ENCODE measurements at regions not wholly inside any gene's neighbourhood (a gene's known extent, or its start where the extent isn't known, plus 50 kb on each side); places are given as distances from the start of the nearest gene placed in this dataset.

DNA sequence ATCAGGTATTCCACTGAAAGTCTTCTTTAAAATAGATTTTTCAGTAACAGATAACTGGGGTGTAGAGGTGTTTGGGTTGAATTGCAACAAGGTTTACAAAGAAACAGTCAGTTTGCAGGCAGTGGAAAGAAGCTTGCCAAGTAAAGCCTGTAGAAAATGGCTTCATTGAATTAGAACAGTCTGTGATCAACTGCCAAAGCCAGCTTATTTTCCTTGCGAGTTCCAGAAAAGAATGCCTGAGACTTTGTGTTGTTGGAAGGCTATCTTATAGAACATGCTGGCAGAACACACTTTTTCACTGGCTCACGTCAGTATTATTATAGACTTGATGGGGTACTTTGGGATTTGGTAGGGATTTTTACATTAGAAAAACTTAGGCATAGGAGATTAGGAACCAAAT, 601.0 kb downstream of the XIRP2 start:
- Mint-ChIP-seq H3K4me3 (no peak overlapping the region), H3K27ac (no peak overlapping the region), H3K9me3 (no peaks in the 10 kb centered on the region), H3K27me3 (ENCODE audit: low read depth) (no peaks in the 10 kb centered on the region), H3K36me3 (ENCODE audit: low read depth) (no peaks in the 10 kb centered on the region), H3K4me1 (ENCODE audit: low read depth) (no peaks in the 10 kb centered on the region)
- CTCF ChIA-PET, result no interaction called here
- intact Hi-C loops (cut with micrococcal nuclease), result no loop called here
- no peak for DNase-seq

DNA sequence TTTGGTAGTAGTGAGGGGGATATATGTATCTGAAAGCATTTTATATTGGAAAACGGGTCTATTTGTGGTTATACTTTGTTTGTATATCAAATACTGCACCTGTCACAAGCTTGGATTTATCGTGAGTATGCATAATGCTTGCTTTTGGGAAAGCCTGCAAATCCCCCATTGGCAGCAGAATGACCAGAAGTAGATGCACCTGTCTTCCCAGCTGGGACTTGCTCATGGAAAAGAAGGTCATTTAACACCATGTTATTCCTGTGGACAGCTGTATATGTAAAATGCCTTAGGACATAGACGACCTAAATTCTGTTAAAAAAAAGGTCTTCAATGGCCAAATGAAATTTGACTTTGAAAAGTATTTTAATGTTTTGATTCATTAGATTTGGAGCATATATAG, 599.4 kb downstream of the XIRP2 start:
- Mint-ChIP-seq H3K4me3 (no peak overlapping the region), H3K36me3 (ENCODE audit: low read depth) (no peaks in the 10 kb centered on the region), H3K27ac (no peak overlapping the region), H3K9me3 (no peaks in the 10 kb centered on the region), H3K27me3 (ENCODE audit: low read depth) (no peaks in the 10 kb centered on the region), H3K4me1 (ENCODE audit: low read depth) (no peaks in the 10 kb centered on the region)
- no peak for DNase-seq
- intact Hi-C loops (cut with micrococcal nuclease), result no loop called here
- CTCF ChIA-PET, result no interaction called here

DNA sequence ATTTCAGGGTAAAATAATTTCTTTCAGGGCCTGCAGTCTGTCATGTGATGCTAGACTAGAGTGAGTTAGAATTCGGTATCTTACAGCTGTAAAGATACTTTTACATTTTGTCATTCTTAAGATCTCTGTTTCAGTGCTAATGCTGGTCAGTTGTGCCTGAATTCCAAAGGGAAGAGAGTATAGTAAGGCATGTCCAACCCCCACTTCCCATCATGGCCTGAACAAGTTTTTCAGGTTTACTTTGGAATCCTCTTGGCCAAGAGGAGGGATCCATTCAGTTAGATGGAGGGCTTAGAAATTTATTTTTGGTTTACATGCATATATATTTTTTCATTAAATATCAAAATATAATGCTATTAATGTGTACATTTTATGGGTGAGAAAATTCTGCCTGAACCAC, 596.6 kb downstream of the XIRP2 start:
- Mint-ChIP-seq H3K36me3 (ENCODE audit: low read depth) (no peaks in the 10 kb centered on the region), H3K27ac (no peak overlapping the region)
- intact Hi-C loops (cut with micrococcal nuclease), result no loop called here

GRCh38 chr2:167480986-167481309, 592.7 kb downstream of the XIRP2 start:
- Mint-ChIP-seq H3K27me3 (ENCODE audit: low read depth) (no peaks in the 10 kb centered on the region), H3K27ac (no peak overlapping the region), H3K4me3 (no peak overlapping the region), H3K4me1 (ENCODE audit: low read depth) (no peaks in the 10 kb centered on the region), H3K36me3 (ENCODE audit: low read depth) (no peaks in the 10 kb centered on the region), H3K9me3 (no peaks in the 10 kb centered on the region)
- intact Hi-C loops (cut with micrococcal nuclease), result no loop called here
- DNase-seq, result no peak
- CTCF ChIA-PET, result no interaction called here

More for the DNA sequence above, 596.6 kb downstream of the XIRP2 start:
- CTCF ChIA-PET, result no interaction called here
- H3K4me3 Mint-ChIP-seq, result no peak overlapping the region
- H3K27me3 Mint-ChIP-seq (ENCODE audit: low read depth), result no peaks in the 10 kb centered on the region
- H3K4me1 Mint-ChIP-seq (ENCODE audit: low read depth), result no peaks in the 10 kb centered on the region
- no peaks in the 10 kb centered on the region for H3K9me3 Mint-ChIP-seq
- no peak for DNase-seq

- DNase-seq, result no peak
- Mint-ChIP-seq H3K4me1 (ENCODE audit: low read depth) (no peaks in the 10 kb centered on the region), H3K9me3 (no peaks in the 10 kb centered on the region), H3K27ac (no peak overlapping the region), H3K27me3 (ENCODE audit: low read depth) (no peaks in the 10 kb centered on the region), H3K4me3 (no peak overlapping the region), H3K36me3 (ENCODE audit: low read depth) (no peaks in the 10 kb centered on the region)
- CTCF ChIA-PET, result no interaction called here
- intact Hi-C loops (cut with micrococcal nuclease), result no loop called here
These were observed 592.1 kb downstream of the XIRP2 start for GRCh38 chr2:167480232-167480985.

GRCh38 chr2:167478196-167478595, 589.9 kb downstream of the XIRP2 start:
- no peaks in the 10 kb centered on the region for H3K9me3 Mint-ChIP-seq
- CTCF ChIA-PET, result no interaction called here
- H3K27me3 Mint-ChIP-seq (ENCODE audit: low read depth), result no peaks in the 10 kb centered on the region
- no peak for DNase-seq
- no peaks in the 10 kb centered on the region for H3K36me3 Mint-ChIP-seq (ENCODE audit: low read depth)
- H3K27ac Mint-ChIP-seq, result no peak overlapping the region
- intact Hi-C loops (cut with micrococcal nuclease), result no loop called here
- H3K4me3 Mint-ChIP-seq, result no peak overlapping the region
- H3K4me1 Mint-ChIP-seq (ENCODE audit: low read depth), result no peaks in the 10 kb centered on the region

DNA sequence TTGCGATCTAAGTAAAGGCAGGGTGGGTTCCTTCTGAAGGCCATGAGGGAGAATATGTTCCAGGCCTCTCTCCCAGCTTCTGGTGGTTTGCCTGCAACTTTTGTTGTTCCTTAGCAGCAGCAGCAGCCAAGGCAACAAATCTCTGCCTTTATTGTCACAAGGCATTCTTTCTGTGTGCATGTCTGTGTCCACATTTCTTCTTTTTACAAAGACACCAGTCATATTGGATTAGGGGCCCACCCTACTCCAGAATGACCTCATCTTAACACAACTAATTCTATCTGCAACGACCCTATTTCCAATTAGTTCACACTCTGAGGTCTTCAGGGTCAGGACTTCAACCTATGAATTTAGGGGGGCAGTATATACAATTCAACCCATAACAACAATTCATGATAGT, 587.5 kb downstream of the XIRP2 start:
- H3K36me3 Mint-ChIP-seq (ENCODE audit: low read depth), result no peaks in the 10 kb centered on the region
- intact Hi-C loops (cut with micrococcal nuclease), result no loop called here
- H3K9me3 Mint-ChIP-seq, result no peaks in the 10 kb centered on the region
- H3K27me3 Mint-ChIP-seq (ENCODE audit: low read depth), result no peaks in the 10 kb centered on the region
- H3K27ac Mint-ChIP-seq, result no peak overlapping the region
- DNase-seq, result no peak
- H3K4me3 Mint-ChIP-seq, result no peak overlapping the region
- CTCF ChIA-PET, result no interaction called here
- no peaks in the 10 kb centered on the region for H3K4me1 Mint-ChIP-seq (ENCODE audit: low read depth)

DNA sequence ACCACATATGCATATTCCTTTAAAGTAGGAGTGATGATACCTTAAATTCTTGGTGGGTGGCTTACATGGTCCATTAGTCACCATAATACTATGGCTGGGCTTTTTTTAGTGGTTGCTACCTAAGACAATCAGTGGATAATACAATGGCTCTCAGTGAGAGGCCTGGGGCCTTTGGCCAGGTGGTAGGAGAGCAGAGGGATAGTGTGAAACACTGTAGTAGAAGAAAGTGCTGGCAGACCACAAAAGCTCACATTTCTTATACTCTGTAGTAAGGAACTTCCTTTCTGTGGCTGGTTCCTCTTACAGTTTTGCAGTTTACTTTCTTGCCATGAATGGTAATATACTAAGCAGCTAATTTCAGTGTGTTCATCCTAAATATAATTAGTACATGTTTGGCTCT, 583.5 kb downstream of the XIRP2 start:
- H3K27me3 Mint-ChIP-seq (ENCODE audit: low read depth), result no peaks in the 10 kb centered on the region
- CTCF ChIA-PET, result interaction anchor here (1.1 kb wide), 1 partner anchor 647 kb away, joined by 3 read pairs; no protein-coding TSS in a partner anchor
- no peak overlapping the region for H3K27ac Mint-ChIP-seq
- intact Hi-C loops (cut with micrococcal nuclease), result no loop called here
- H3K4me3 Mint-ChIP-seq, result no peak overlapping the region
- H3K4me1 Mint-ChIP-seq (ENCODE audit: low read depth), result no peaks in the 10 kb centered on the region
- H3K9me3 Mint-ChIP-seq, result no peaks in the 10 kb centered on the region
- DNase-seq, result no peak
- no peaks in the 10 kb centered on the region for H3K36me3 Mint-ChIP-seq (ENCODE audit: low read depth)

DNA sequence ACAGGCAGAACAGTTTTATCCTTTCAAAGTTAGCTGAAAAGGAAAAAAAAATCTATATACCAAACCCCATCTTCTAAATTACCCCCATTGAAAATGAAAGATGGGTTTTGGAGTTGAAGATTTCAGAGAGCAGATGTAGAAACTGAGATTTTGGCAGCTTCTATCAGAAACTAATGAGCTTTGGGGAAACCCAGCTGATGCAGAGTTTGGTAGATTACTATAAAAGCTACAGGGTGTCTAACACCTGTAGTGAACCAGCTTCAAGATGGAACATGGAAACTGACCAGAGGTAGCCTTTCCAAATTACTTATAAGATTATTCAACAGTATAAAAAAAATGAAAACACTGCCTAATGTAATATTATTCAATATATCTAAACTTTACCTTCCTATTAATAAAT, 583.1 kb downstream of the XIRP2 start:
- intact Hi-C loops (cut with micrococcal nuclease), result no loop called here
- no peaks in the 10 kb centered on the region for H3K4me1 Mint-ChIP-seq (ENCODE audit: low read depth)
- no peak overlapping the region for H3K4me3 Mint-ChIP-seq
- DNase-seq, result no peak
- no peaks in the 10 kb centered on the region for H3K27me3 Mint-ChIP-seq (ENCODE audit: low read depth)
- no peak overlapping the region for H3K27ac Mint-ChIP-seq
- CTCF ChIA-PET, result interaction anchor here (1.1 kb wide), 1 partner anchor 648 kb away, joined by 3 read pairs; no protein-coding TSS in a partner anchor
- H3K36me3 Mint-ChIP-seq (ENCODE audit: low read depth), result no peaks in the 10 kb centered on the region
- H3K9me3 Mint-ChIP-seq, result no peaks in the 10 kb centered on the region

DNA sequence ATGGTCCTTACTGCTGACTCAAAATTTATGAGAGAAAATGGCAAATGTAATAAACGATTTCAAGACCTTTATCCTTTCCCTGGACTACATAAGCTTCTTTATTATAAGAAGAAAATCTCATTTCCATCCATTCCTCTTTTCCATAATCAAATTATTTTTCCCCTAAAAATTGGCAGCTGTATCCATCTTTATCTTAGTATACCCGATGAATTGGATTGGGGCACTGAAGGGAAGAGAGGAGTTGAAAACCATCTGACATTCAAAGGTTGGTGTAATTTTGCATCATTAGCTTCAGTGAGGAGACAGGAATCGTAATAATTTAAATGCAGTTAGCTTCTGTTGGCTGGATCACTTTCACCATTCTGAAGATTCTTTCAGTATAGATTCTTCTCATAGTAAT, 574.1 kb downstream of the XIRP2 start:
- no peaks in the 10 kb centered on the region for H3K4me1 Mint-ChIP-seq (ENCODE audit: low read depth)
- intact Hi-C loops (cut with micrococcal nuclease), result no loop called here
- no peaks in the 10 kb centered on the region for H3K27me3 Mint-ChIP-seq (ENCODE audit: low read depth)
- no peak for DNase-seq
- H3K36me3 Mint-ChIP-seq (ENCODE audit: low read depth), result no peaks in the 10 kb centered on the region
- no peak overlapping the region for H3K4me3 Mint-ChIP-seq
- H3K9me3 Mint-ChIP-seq, result peaks cover 13% of the 10 kb centered on the region
- H3K27ac Mint-ChIP-seq, result no peak overlapping the region
- CTCF ChIA-PET, result no interaction called here

DNA sequence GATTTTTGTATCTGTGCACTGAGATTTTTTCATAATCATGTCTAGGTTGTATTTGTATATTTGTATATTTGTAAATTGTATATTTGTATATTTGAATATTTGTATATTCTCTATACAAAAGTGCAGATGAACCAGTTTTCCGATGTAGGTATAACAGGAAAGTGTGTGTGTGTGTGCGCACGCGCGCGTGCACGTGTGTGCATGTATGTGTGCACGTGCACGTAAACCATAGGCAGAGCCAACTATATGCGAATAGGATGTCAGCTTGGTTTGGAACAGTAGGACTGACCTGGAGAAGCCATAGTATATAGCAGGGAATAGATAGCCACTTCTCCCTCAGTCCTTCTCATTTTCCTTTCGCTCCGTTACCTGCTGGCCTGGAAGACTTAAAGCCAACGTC, 565.8 kb downstream of the XIRP2 start:
- H3K9me3 Mint-ChIP-seq, result peaks cover 4% of the 10 kb centered on the region
- H3K4me1 Mint-ChIP-seq (ENCODE audit: low read depth), result no peaks in the 10 kb centered on the region
- intact Hi-C loops (cut with micrococcal nuclease), result no loop called here
- DNase-seq, result no peak
- no peak overlapping the region for H3K4me3 Mint-ChIP-seq
- no peaks in the 10 kb centered on the region for H3K36me3 Mint-ChIP-seq (ENCODE audit: low read depth)
- CTCF ChIA-PET, result no interaction called here
- no peaks in the 10 kb centered on the region for H3K27me3 Mint-ChIP-seq (ENCODE audit: low read depth)
- no peak overlapping the region for H3K27ac Mint-ChIP-seq

DNA sequence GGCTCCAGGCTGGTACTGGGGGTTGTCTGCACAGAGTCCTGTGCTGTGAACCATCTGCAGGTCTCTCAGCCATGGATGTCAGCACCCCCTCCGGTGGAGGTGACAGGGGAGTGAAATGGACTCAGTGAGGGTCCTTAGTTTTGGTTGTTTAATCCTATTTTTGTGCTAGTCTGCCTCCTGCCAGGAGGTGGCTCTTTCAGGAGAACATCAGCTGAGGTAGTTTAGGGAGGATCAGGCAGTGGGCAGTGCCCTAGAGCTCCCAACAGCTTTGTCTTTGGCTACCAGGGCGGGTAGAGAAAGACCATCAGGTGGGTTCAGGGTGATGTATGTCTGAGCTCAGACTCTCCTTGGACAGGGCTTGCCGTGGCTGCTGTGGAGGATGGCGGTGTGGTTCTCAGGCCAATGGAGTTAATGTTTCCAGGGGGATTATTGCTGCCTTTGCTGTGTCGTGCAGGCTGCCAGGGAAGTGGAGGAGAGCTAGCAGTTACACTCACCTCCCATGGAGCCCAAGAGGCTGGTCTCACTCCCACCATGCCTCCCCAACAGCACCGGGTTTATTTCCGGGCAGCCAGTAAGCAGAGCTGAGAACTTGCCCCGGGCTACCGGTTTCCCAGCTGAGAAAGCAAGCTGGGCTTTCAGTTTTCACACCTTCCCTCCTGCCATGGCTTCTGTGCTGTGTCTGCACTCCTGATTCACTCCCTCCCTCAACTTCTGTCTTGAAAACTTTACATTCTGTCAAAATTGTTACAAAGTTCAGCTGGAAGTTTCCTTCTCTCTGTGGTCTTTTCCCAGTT, 563.4 kb downstream of the XIRP2 start:
- H3K9me3 Mint-ChIP-seq, result peaks cover 11% of the 10 kb centered on the region
- no peak for DNase-seq
- no peaks in the 10 kb centered on the region for H3K36me3 Mint-ChIP-seq (ENCODE audit: low read depth)
- intact Hi-C loops (cut with micrococcal nuclease), result no loop called here
- no peak overlapping the region for H3K27ac Mint-ChIP-seq
- CTCF ChIA-PET, result interaction anchor here (0.7 kb wide), 1 partner anchor 275 kb away, joined by 3 read pairs; no protein-coding TSS in a partner anchor
- no peaks in the 10 kb centered on the region for H3K27me3 Mint-ChIP-seq (ENCODE audit: low read depth)
- no peaks in the 10 kb centered on the region for H3K4me1 Mint-ChIP-seq (ENCODE audit: low read depth)
- no peak overlapping the region for H3K4me3 Mint-ChIP-seq

- DNase-seq, result no peak
- Mint-ChIP-seq H3K9me3 (peaks cover 13% of the 10 kb centered on the region), H3K4me1 (ENCODE audit: low read depth) (no peaks in the 10 kb centered on the region), H3K36me3 (ENCODE audit: low read depth) (no peaks in the 10 kb centered on the region), H3K27me3 (ENCODE audit: low read depth) (no peaks in the 10 kb centered on the region), H3K27ac (no peak overlapping the region), H3K4me3 (no peak overlapping the region)
- intact Hi-C loops (cut with micrococcal nuclease), result no loop called here
- CTCF ChIA-PET, result no interaction called here
These were observed 562.1 kb downstream of the XIRP2 start for GRCh38 chr2:167450364-167450763.

Data from activated naive CD4-positive, alpha-beta T cell treated with anti-CD3 and anti-CD28 coated beads for 36 hours (primary cell).